ENCODE measurements at regions not wholly inside any gene's neighbourhood (a gene's known extent, or its start where the extent isn't known, plus 50 kb on each side); places are given as distances from the start of the nearest gene placed in this dataset.

DNA sequence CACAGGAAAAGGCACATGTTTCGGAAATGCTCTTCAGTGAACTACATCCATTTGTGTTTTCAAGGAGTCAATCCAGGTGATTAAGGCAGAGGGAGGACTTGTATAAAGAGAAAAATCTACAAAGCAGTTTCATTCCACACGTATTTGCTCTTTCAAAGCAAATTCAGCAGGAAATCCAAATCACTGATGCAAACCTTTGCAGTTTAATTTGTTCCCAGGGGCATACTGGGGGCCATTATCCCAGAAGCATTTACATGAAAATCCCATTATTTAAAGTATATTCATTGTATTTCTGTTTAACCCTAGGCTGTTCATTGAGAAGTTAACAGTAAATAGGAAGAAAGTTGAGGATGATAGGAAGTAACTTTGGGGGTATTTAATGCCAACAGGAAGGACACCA, 147.9 kb downstream of the PMP22 start:
- Histone ChIP-seq H3K4me1 (ENCODE audit: control insufficient read depth in 1 of 2, insufficient read depth in 2 of 2, low read length in 2 of 2) (no peaks in the 10 kb centered on the region), H3K9ac (ENCODE audit: low read depth in 1 of 2, low read length in 2 of 2) (no peak overlapping the region), H3K36me3 (ENCODE audit: control insufficient read depth in 1 of 2, insufficient read depth in 2 of 2, low read length in 2 of 2) (no peaks in the 10 kb centered on the region), H3K4me3 (ENCODE audit: low read depth in 1 of 2, low read length in 2 of 2) (no peak overlapping the region), H3K9me3 (ENCODE audit: control insufficient read depth in 1 of 2, low read length in 2 of 2) (no peaks in the 10 kb centered on the region), H3K27ac (ENCODE audit: low read depth, low read length) (no peak overlapping the region), H3K27me3 (ENCODE audit: control insufficient read depth in 1 of 2, insufficient read depth in 2 of 2, low read length in 2 of 2) (no peaks in the 10 kb centered on the region)

DNA sequence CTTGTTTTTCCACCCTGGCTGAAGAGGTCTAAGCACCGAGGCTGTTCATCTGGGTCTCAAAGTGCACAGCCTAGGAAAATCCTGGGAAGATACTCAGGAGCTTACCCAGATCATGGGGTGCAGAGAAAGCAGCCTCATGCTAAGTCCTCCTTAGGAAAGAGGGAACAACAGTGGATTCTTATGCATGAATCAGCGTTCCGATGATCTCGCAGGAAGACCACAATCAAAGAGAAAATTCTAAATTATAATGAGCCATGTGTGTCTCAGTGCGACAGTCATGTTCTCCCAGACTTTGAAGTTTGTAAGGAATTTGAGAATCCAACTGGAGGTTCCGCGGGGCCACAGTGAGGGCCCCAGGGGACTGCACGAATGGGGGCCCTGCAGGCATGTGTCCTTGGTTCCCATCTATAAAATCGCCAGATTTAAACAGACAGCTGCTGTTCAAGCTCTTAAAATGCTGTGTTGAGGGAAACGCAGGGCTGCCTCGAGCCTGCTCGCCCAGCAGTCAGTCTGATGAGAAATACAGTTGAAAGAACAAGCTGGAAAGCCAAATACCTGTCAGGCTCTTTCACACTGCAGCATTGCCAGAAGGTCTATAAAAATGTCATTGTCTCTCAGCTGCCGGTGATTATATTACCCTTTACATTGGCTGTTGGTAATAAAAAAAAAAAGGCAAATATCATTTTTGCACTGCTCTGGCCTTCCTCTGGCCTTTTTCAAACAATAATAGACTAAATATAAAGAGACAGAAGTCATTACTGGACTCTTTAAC, 152.1 kb downstream of the PMP22 start:
- Histone ChIP-seq H3K9me3 (ENCODE audit: control insufficient read depth in 1 of 2, low read length in 2 of 2) (no peaks in the 10 kb centered on the region), H3K9ac (ENCODE audit: low read depth in 1 of 2, low read length in 2 of 2) (no peak overlapping the region), H3K27ac (ENCODE audit: low read depth, low read length) (no peak overlapping the region), H3K36me3 (ENCODE audit: control insufficient read depth in 1 of 2, insufficient read depth in 2 of 2, low read length in 2 of 2) (no peaks in the 10 kb centered on the region), H3K27me3 (ENCODE audit: control insufficient read depth in 1 of 2, insufficient read depth in 2 of 2, low read length in 2 of 2) (no peaks in the 10 kb centered on the region), H3K4me3 (ENCODE audit: low read depth in 1 of 2, low read length in 2 of 2) (no peak overlapping the region), H3K4me1 (ENCODE audit: control insufficient read depth in 1 of 2, insufficient read depth in 2 of 2, low read length in 2 of 2) (no peaks in the 10 kb centered on the region)

DNA sequence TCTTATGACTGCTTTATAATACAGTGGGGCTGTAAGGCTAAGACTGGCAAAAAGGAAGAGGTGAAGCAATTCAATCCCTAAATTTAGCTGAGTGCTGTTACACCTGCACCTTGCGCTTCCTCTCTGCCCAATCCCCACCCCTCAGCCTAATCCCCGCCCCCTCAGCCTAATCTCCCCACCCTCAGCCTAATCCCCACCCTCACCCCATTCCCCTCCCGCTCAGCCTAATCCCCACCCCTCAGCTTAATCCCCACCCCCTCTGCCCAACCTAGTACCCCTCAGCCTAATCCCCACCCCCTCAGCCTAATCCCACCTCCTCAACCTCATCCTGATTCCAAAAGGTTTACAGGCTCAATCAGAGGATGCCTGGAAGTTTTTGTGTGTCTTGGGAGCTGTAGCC, 155.5 kb downstream of the PMP22 start:
- H3K27ac ChIP-seq (ENCODE audit: low read depth, low read length), result no peak overlapping the region

DNA sequence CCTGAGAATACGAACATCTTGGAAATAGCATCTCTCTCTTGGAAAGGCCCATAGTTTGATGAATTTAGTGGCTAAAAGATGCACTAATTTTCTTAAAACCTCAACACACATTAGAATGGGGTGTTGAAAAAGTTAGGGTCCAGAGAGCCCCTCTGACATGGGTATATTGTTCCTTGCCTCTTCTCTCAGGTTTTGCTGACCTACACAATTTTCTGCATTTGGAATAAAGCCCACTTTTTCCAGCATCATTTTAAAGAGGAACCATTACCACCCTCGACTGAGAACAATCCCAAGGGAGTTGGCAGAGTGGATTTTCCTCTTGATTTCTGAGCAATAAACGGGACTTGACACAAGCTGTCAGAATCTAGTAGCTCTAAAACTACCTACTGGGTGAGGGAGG, 156.1 kb downstream of the PMP22 start:
- Histone ChIP-seq H3K27me3 (ENCODE audit: control insufficient read depth in 1 of 2, insufficient read depth in 2 of 2, low read length in 2 of 2) (no peaks in the 10 kb centered on the region), H3K36me3 (ENCODE audit: control insufficient read depth in 1 of 2, insufficient read depth in 2 of 2, low read length in 2 of 2) (no peaks in the 10 kb centered on the region), H3K4me1 (ENCODE audit: control insufficient read depth in 1 of 2, insufficient read depth in 2 of 2, low read length in 2 of 2) (no peaks in the 10 kb centered on the region), H3K9ac (ENCODE audit: low read depth in 1 of 2, low read length in 2 of 2) (no peak overlapping the region), H3K4me3 (ENCODE audit: low read depth in 1 of 2, low read length in 2 of 2) (no peak overlapping the region), H3K27ac (ENCODE audit: low read depth, low read length) (no peak overlapping the region), H3K9me3 (ENCODE audit: control insufficient read depth in 1 of 2, low read length in 2 of 2) (no peaks in the 10 kb centered on the region)

More for the DNA sequence above, 155.5 kb downstream of the PMP22 start:
- H3K9ac ChIP-seq (ENCODE audit: low read depth in 1 of 2, low read length in 2 of 2), result no peak overlapping the region
- H3K27me3 ChIP-seq (ENCODE audit: control insufficient read depth in 1 of 2, insufficient read depth in 2 of 2, low read length in 2 of 2), result no peaks in the 10 kb centered on the region
- no peaks in the 10 kb centered on the region for H3K36me3 ChIP-seq (ENCODE audit: control insufficient read depth in 1 of 2, insufficient read depth in 2 of 2, low read length in 2 of 2)
- no peaks in the 10 kb centered on the region for H3K4me1 ChIP-seq (ENCODE audit: control insufficient read depth in 1 of 2, insufficient read depth in 2 of 2, low read length in 2 of 2)
- no peaks in the 10 kb centered on the region for H3K9me3 ChIP-seq (ENCODE audit: control insufficient read depth in 1 of 2, low read length in 2 of 2)
- H3K4me3 ChIP-seq (ENCODE audit: low read depth in 1 of 2, low read length in 2 of 2), result no peak overlapping the region

DNA sequence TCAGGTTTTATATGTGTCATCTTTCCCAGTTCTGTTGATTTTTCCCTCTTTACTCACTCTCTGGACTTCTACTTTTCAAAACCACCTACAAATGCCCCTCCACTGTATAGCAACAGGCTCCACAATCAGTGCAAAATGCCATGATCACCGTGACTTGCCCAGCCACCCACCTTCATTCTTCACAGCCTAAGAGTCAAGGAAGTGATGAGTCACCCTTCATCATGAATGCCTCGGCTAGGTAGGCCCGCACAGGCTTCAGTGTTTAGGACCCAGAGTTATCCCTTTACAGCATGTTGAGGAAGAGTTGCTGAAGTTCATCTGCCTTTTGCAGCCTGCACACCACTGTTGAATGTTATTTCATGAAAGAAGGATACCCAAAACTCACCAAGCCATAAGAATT, 158.6 kb downstream of the PMP22 start:
- Histone ChIP-seq H3K9ac (ENCODE audit: low read depth in 1 of 2, low read length in 2 of 2) (no peak overlapping the region), H3K27me3 (ENCODE audit: control insufficient read depth in 1 of 2, insufficient read depth in 2 of 2, low read length in 2 of 2) (no peaks in the 10 kb centered on the region), H3K4me1 (ENCODE audit: control insufficient read depth in 1 of 2, insufficient read depth in 2 of 2, low read length in 2 of 2) (no peaks in the 10 kb centered on the region), H3K27ac (ENCODE audit: low read depth, low read length) (no peak overlapping the region), H3K36me3 (ENCODE audit: control insufficient read depth in 1 of 2, insufficient read depth in 2 of 2, low read length in 2 of 2) (no peaks in the 10 kb centered on the region), H3K4me3 (ENCODE audit: low read depth in 1 of 2, low read length in 2 of 2) (no peak overlapping the region), H3K9me3 (ENCODE audit: control insufficient read depth in 1 of 2, low read length in 2 of 2) (no peaks in the 10 kb centered on the region)

DNA sequence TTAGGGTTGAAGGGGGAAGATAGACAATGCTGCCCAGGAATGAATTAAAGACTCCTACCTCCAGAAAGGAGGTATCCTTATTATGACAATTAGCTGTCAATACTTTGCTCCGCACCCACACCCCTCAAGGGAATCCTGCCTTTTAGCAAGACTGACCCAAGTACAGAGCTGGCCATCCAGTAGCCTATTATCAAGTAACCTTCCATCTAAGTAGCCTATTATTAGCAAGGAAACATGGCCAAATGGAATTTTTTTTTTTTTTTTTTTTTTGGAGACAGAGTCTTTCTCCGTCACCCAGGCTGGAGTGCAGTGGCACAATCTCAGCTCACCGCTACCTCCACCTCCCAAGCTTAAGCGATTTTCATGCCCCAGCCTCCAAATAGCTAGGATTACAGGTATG, 161.3 kb downstream of the PMP22 start:
- no peaks in the 10 kb centered on the region for H3K9me3 ChIP-seq (ENCODE audit: control insufficient read depth in 1 of 2, low read length in 2 of 2)
- no peaks in the 10 kb centered on the region for H3K4me1 ChIP-seq (ENCODE audit: control insufficient read depth in 1 of 2, insufficient read depth in 2 of 2, low read length in 2 of 2)
- H3K36me3 ChIP-seq (ENCODE audit: control insufficient read depth in 1 of 2, insufficient read depth in 2 of 2, low read length in 2 of 2), result no peaks in the 10 kb centered on the region
- H3K4me3 ChIP-seq (ENCODE audit: low read depth in 1 of 2, low read length in 2 of 2), result no peak overlapping the region
- no peaks in the 10 kb centered on the region for H3K27me3 ChIP-seq (ENCODE audit: control insufficient read depth in 1 of 2, insufficient read depth in 2 of 2, low read length in 2 of 2)
- H3K27ac ChIP-seq (ENCODE audit: low read depth, low read length), result no peak overlapping the region
- no peak overlapping the region for H3K9ac ChIP-seq (ENCODE audit: low read depth in 1 of 2, low read length in 2 of 2)

DNA sequence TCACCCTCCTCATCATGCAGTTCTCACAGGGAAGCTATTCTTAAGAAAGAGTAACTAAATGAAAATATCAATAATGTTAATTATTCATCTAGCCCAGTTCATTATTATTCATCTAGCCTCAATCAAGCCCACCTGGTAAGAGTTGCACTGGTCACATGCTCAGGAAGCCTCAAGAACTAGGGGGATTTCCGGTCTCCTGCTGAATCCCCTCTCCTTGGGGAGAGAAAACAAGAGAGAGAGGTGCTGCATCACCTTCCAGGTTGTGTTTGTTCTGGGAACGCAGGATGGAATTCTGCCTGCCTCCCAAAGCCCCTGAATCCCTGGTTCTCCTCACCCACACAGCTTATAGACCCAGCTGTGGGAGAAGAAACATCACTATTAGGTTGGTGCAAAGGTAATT, 164.0 kb downstream of the PMP22 start:
- Histone ChIP-seq H3K27ac (ENCODE audit: low read depth, low read length) (no peak overlapping the region), H3K9ac (ENCODE audit: low read depth in 1 of 2, low read length in 2 of 2) (no peak overlapping the region), H3K4me3 (ENCODE audit: low read depth in 1 of 2, low read length in 2 of 2) (no peak overlapping the region), H3K4me1 (ENCODE audit: control insufficient read depth in 1 of 2, insufficient read depth in 2 of 2, low read length in 2 of 2) (no peaks in the 10 kb centered on the region), H3K27me3 (ENCODE audit: control insufficient read depth in 1 of 2, insufficient read depth in 2 of 2, low read length in 2 of 2) (no peaks in the 10 kb centered on the region), H3K36me3 (ENCODE audit: control insufficient read depth in 1 of 2, insufficient read depth in 2 of 2, low read length in 2 of 2) (no peaks in the 10 kb centered on the region), H3K9me3 (ENCODE audit: control insufficient read depth in 1 of 2, low read length in 2 of 2) (no peaks in the 10 kb centered on the region)

DNA sequence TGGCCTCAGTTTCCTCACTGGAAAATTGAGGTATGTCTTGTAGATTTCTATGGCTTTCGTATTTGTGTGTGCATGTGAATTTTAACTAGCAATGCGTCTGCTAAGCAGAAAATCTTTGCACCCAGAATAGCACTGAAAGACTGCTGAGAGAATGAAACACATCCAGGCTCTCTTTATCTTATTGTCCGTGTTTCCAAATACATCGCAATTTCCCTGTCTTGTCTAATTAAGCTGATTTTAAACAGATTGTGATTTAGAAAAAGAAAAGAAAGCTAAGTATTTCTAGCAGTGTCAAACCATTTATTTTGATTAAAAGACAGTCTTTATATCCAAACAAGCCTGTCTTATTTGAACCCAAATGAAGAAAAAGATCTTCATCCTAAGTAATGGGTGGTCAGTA, 168.6 kb downstream of the PMP22 start:
- Histone ChIP-seq H3K4me3 (ENCODE audit: low read depth in 1 of 2, low read length in 2 of 2) (no peak overlapping the region), H3K27ac (ENCODE audit: low read depth, low read length) (no peak overlapping the region), H3K36me3 (ENCODE audit: control insufficient read depth in 1 of 2, insufficient read depth in 2 of 2, low read length in 2 of 2) (no peaks in the 10 kb centered on the region), H3K9me3 (ENCODE audit: control insufficient read depth in 1 of 2, low read length in 2 of 2) (no peaks in the 10 kb centered on the region), H3K9ac (ENCODE audit: low read depth in 1 of 2, low read length in 2 of 2) (no peak overlapping the region), H3K27me3 (ENCODE audit: control insufficient read depth in 1 of 2, insufficient read depth in 2 of 2, low read length in 2 of 2) (no peaks in the 10 kb centered on the region), H3K4me1 (ENCODE audit: control insufficient read depth in 1 of 2, insufficient read depth in 2 of 2, low read length in 2 of 2) (no peaks in the 10 kb centered on the region)

DNA sequence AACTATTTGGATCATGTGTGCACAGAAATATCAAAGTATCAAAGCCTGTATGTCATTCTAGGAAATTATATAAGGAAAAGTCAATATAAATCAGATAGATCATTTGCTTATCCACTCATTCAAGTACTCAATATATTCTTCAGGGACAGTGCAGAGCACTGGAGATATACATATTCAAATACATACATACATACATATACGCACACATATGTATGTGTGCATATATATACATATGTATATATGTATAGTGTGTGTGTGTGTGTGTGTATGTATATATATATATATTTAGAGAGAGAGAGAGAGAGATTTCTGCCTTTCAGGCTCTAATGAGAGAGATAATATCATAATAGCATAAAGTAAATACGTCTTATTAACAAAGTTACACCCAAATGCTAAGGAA, 169.2 kb downstream of the PMP22 start:
- H3K36me3 ChIP-seq (ENCODE audit: control insufficient read depth in 1 of 2, insufficient read depth in 2 of 2, low read length in 2 of 2), result no peaks in the 10 kb centered on the region
- H3K27me3 ChIP-seq (ENCODE audit: control insufficient read depth in 1 of 2, insufficient read depth in 2 of 2, low read length in 2 of 2), result no peaks in the 10 kb centered on the region
- no peak overlapping the region for H3K4me3 ChIP-seq (ENCODE audit: low read depth in 1 of 2, low read length in 2 of 2)
- H3K4me1 ChIP-seq (ENCODE audit: control insufficient read depth in 1 of 2, insufficient read depth in 2 of 2, low read length in 2 of 2), result no peaks in the 10 kb centered on the region
- no peaks in the 10 kb centered on the region for H3K9me3 ChIP-seq (ENCODE audit: control insufficient read depth in 1 of 2, low read length in 2 of 2)
- no peak overlapping the region for H3K9ac ChIP-seq (ENCODE audit: low read depth in 1 of 2, low read length in 2 of 2)
- no peak overlapping the region for H3K27ac ChIP-seq (ENCODE audit: low read depth, low read length)

DNA sequence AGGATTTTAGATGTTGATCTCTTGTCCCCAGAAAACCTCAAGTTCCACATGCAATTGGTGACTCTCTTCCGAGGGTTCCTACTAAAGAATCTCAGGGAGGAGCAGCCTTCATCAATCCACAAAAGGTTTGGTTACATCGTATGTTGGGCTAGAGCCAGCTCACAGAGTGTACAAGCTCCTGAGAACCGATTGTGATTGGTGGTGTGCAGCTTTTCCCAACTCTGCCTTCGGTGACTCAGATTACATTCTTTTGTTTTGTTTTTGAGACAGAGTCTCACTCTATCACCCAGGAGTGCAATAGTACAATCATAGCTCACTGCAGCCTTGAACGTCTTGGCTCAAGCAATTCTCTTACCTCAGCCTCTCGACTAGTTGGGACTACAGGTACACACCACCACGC, 172.4 kb downstream of the PMP22 start:
- H3K27ac ChIP-seq (ENCODE audit: low read depth, low read length), result no peak overlapping the region

DNA sequence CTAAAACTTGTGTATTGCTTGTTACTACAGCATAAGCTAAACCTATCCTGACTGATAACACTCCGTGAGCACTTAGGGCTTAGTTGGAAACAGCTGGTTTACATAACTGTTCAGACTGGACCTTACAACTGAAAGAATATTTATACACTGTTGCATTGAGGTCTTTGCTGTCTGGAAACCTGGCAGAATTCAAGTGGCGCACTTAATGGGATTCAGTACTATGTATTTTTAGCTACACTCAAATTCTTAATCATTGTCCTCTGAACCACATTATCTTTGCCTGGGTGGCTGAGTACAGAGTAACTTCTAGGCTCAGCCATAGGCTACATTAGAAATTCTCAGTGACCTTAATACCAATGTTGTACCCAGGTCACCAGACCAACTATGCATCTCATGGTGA, 172.9 kb downstream of the PMP22 start:
- H3K36me3 ChIP-seq (ENCODE audit: control insufficient read depth in 1 of 2, insufficient read depth in 2 of 2, low read length in 2 of 2), result no peaks in the 10 kb centered on the region
- H3K4me1 ChIP-seq (ENCODE audit: control insufficient read depth in 1 of 2, insufficient read depth in 2 of 2, low read length in 2 of 2), result no peaks in the 10 kb centered on the region
- no peaks in the 10 kb centered on the region for H3K27me3 ChIP-seq (ENCODE audit: control insufficient read depth in 1 of 2, insufficient read depth in 2 of 2, low read length in 2 of 2)
- no peaks in the 10 kb centered on the region for H3K9me3 ChIP-seq (ENCODE audit: control insufficient read depth in 1 of 2, low read length in 2 of 2)
- H3K27ac ChIP-seq (ENCODE audit: low read depth, low read length), result no peak overlapping the region
- H3K9ac ChIP-seq (ENCODE audit: low read depth in 1 of 2, low read length in 2 of 2), result no peak overlapping the region
- no peak overlapping the region for H3K4me3 ChIP-seq (ENCODE audit: low read depth in 1 of 2, low read length in 2 of 2)

More for the DNA sequence above, 172.4 kb downstream of the PMP22 start:
- H3K4me1 ChIP-seq (ENCODE audit: control insufficient read depth in 1 of 2, insufficient read depth in 2 of 2, low read length in 2 of 2), result no peaks in the 10 kb centered on the region
- H3K9me3 ChIP-seq (ENCODE audit: control insufficient read depth in 1 of 2, low read length in 2 of 2), result no peaks in the 10 kb centered on the region
- no peak overlapping the region for H3K9ac ChIP-seq (ENCODE audit: low read depth in 1 of 2, low read length in 2 of 2)
- H3K36me3 ChIP-seq (ENCODE audit: control insufficient read depth in 1 of 2, insufficient read depth in 2 of 2, low read length in 2 of 2), result no peaks in the 10 kb centered on the region
- no peak overlapping the region for H3K4me3 ChIP-seq (ENCODE audit: low read depth in 1 of 2, low read length in 2 of 2)
- no peaks in the 10 kb centered on the region for H3K27me3 ChIP-seq (ENCODE audit: control insufficient read depth in 1 of 2, insufficient read depth in 2 of 2, low read length in 2 of 2)
